Activated T-helper 9 cell treated with anti-CD3 and anti-CD28 coated beads, Interleukin-2, amount 50 U/mL, for 16 hours (primary cell): ENCODE measurements at regions not wholly inside any gene's neighbourhood (a gene's known extent, or its start where the extent isn't known, plus 50 kb on each side); places are given as distances from the start of the nearest gene placed in this dataset.

Experiments used
- DNase-seq: peaks from one replicate; pipeline ENCODE4 v3.0.0-alpha.2; 2020; ENCODE audit warnings: low read depth

DNA sequence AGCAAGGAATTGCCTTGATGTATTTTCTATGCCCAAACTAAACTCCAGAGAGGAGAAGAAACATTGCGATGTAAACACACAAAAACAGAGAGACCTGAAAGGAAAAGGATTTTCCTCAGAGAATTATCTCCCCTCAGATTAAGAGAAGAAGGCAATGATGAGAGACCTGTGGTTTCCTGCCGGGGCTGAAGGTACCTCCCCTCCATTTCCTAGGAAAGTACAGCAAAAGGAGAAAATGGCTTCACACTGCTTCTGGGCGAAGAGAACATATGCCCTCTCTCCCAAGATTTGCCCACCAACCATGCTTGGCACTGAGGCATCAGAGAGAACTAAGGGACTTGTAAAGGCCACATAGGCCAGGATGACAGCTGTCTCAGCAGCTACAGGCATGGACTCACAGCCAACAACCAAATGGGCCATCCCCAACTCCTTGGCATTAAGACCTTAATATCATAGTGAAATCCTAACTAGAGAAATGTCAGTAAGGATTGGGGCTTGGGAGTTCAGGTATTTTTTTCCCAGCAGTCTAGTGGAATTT is 523.0 kb downstream of the PTPRC start:
- no peak for DNase-seq

DNA sequence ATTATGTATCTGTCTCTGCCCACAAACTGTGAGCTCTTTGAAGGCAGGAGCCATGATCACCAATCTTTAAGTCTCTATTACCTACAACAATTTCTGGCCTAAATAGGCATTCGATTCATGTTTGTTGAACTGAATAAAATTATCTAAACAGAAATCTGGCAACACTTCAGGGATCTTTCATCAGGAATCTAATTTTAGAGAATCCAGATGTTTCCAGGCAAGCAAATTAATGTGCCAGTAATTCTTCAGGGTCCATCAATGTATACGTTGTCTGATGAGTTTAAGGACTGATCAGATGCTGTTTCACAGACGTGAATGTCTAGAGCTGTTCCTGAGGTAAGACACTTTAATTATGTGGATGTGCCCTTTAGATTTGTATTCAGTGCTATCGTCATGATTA is 524.4 kb downstream of the PTPRC start:
- DNase-seq: no peak

DNA sequence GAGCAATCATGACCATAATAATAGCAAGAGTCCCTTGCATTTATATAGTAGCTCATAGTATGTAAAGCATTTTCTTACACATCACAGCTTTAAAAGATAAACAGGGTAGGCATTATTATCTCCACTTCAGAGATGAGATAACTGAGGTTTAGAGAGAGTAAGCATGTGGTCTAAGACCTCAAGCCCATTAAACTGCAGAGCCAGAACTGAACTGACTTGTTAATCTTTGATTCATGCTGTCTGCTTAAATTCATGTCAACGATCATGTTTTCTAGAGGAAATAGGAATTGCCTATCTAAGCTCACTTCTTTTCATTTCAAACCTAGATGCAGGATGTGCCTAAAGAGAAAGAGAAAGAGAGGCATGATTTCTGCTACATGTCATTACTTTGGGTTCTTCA is 524.8 kb downstream of the PTPRC start:
- no peak for DNase-seq

DNA sequence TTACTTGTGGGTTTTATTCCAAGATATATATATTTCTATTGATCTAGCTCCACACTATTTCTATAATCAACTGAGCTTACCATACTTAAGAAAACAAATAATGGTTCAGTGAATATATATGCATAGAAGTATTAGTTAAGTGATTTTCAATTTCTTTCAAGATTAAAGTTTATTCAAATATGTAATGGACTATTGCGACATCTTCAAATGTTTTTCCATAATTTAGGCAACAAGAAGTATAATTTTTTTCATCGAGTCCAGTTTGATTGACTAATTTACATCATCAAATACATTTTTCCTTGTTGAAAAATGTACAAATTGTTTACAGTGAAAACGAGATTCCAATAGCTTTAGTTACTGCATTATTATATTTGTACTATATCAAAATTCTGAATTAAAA is 528.6 kb downstream of the PTPRC start:
- DNase-seq: no peak

DNA sequence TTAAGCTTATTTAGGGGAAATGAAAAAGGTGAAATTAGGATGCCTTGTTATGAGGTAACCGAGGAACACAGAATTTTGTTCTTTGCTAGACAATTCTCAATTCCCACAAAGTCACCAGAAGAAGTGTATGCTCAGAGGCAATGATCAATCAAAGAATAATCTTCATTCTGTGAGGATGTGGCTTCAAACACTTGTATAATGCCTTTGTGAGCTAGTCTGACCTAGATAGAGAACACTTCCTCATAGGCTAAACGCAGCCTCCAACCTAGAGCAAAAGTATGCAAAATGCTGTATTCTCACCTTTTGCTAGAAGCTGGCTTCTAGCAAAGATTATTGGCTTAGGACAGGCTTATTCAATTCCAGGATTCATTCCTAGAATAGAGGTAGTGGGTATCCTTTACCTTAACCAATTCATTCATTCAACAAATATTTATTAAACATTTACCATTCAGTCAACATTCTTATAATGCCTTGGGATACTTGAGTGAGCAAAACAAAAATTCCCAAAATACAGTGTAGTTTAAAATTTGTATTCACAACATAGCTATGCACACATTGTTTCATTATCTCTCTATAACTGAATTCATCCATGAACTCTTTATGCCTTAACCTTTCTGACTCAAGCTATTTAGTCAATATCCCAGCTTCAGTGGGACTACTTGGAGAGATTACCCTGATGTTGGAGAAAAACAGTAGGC is 530.2 kb downstream of the PTPRC start:
- DNase-seq: no peak

DNA sequence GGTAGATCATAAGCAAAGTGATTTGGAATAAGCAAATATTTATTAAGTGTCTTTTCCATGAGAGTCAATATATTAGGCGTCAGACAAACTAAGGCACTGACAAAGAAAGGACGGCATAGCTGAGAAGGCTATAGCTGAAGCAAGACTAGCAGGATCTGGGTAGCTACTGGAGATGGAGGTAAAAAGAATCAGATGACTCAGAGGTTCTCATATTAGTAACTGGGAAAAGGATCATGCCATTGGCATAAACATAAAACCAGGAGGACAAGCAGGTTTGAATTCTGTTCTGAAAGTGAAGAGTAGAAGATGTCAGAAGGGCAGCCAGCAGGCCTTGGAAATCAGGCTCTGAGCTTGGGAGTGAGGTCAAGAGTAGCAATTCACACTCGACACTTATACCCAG is 531.9 kb downstream of the PTPRC start:
- no peak for DNase-seq

DNA sequence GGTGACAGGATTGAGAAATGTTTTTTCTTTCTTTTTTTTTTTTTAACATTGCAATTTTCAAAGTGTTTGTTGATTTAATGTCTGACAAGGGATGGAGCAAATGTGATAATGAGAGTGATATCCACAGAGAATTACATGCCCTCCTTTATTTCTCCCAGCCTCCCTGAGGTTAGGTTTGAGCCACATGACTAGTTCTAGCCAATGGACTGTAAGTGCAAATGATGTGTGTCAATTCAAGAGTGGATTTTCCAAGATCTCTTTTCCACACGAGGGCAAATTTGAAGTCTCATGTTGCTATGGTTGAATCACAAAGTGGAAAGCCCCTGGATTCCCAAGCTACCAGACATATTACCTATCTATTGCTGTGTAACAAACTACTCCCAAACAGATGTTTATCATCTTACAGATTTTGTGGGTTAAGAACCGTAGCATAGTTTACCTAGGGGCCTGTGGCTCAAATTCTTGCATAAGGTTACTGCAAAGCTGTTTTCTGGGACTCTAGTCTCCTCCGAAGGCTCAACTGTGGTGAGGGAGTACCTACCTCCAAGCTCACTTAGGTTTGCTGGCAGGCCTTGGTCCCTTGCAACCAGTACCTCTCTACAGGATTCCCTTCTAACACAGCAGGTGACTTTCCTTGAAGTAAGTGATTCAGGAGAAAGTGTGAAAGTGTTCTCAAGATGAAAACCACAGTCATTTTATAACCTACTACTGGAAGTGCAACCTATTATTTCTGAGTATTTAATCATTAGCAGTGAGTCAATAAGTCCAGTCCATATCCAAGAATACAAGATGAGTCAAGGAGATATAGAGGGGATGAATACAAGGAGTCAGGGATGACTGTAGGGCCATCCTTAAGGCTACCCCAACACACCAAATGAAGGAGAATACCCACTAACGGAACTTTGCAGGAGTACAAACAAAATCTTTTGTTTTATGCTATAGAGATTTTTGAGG is 533.6 kb downstream of the PTPRC start:
- no peak for DNase-seq

DNA sequence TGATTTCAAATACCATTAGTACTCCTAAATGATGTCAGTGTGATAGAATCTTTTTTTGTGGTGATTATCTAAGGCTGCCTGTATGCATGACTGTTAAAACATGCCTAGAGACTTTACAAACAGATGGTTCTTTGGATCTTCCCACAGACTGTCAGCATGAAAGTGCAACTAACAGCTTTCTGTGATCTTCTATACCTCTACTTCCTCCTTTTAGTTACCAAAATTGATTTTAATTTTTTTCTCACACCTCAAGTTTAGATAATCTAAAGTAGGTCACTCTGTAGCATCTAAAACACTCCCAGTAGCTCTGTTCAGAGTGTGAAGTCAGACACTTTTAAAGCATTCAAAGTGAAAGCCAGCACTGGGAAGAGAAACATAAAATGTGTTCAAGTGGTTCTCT is 534.5 kb downstream of the PTPRC start:
- DNase-seq: no peak

DNA sequence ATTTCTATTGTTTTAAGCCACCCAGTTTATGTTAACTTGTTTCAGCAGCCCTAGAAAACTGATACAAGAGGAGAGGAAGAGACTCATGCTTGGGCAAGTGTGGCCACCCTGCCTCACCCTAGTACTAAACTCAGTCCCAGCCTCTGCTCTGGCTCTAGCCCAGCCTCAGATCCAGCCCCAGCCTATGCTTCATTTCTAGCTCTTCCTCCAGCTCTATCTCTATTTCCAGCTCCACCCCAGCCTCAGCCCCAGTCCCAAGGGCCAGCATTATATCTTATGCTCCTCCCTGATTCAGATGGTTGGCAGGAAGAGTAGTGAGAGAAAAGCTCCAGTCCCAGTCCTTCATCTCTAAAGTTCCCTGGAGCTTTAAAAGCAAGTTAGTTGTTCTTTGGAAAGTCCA is 535.5 kb downstream of the PTPRC start:
- DNase-seq: no peak

DNA sequence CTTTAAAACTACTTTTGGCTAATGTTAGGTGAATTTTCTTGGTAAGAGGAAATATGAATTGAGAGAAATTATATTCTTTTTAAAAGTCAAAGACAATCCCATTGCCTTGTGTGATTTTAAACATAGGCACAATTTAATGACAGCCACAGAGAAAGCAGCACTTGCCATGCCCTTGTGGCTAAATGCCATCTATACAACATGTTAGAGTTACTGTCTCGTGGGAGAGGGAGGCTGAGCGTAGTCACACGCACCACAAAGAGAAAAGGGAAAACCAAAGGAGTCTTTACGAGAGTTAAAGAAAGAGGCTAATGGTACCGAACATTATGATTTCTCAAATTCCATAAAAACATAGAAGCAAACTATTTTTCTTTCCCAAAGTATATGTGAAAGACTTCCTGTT is 537.9 kb downstream of the PTPRC start:
- no peak for DNase-seq

DNA sequence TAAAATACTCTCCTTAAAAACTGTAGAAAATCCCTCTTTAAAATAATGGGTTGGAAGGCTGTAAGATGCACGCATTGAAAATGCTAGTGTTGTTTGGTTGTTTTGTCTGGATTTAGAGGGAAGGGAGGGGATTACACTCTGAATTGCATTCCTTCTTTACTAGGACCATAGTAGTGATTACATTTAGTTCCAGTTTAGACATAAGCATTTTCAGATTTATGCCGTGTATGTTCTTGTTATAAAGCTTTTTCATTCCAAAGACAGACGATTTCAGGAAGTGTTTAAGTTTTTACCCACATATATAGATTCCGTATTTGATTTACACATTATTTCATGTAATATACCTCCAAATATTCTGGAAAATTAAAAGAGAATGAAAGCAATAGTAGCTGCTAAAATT is 538.4 kb downstream of the PTPRC start:
- no peak for DNase-seq

DNA sequence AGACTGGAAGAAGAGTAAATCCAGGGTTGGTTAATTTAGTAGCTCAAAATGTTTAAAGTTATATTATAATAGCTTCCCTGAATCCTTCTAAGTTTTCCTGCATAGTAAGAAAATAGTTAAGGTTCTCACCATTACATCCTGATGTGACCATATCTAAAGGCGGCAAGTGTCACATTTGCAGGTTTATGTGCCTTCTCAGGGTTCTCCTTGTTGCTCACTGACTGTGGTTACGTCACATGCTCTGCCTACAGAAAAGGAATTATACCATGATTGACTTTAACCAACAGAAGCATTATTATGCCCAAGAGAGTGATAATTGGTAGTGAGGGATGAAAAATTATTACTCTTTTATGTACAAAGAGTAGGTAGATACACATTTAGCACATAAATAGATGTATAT is 539.8 kb downstream of the PTPRC start:
- DNase-seq: no peak

DNA sequence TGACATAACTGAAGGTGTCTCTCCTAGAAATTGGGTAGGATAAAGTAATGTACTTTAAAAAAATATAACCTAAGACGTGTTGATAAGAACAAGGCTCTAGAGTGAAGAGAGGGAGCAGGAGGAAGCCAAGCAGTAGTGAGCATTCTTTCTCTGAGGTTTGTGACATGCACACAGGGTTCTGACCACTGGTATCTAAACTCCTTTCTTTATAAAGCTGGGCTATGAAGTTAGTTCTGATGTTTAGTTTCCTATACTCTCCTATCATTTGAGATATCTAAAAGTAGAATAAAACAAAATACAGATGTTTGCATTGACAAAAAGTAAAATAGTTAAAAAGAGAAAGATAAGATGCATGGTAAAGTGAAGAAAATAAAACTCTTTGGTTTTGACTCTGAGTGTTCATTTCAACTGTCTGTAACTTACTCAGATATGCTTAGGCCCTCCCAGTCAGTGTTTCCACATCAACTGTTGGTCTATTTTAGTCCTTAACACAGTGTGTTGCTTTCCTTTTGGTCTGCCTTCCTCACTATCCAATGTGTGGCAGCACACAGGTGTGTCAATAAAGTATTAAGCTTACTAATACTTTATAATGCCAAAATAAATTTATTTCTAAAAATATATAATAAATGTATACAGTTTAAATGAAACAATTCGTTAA is 543.5 kb downstream of the PTPRC start:
- no peak for DNase-seq

DNA sequence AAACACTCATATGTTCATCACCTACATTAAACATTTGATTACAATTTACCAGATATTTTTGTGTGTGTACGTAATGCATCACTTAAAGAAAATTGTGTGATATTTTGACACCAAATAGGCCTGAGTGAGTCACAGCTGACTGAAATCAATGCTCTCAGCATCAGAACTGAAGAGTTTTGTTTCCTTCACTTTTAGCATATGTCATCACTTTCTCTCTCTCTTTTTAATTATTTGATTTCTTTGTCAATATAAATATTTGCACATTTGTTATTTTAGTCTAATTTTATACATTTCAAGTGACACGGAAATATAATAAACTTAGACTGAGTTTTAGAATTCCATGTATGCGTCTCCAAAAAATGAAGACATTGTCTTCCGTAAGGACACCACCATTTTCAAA is 545.3 kb downstream of the PTPRC start:
- DNase-seq: no peak

DNA sequence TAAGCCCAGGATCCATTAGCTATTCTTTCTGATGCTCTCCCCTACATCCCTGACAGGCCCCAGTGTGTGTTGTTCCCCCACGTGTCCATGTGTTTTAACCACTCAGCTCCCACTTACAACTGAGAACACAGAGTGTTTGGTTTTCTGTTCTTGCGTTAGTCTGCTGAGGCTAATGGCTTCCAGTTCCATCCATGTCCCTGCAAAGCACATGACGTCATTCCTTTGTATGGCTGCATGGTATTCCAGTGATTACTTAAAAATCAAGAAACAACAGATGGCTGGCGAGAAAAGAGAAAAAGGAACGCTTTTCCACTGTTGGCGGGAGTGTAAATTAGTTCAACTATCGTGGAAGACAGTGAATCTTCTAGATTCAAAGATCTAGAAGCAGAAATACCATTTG is 556.0 kb downstream of the PTPRC start:
- no peak for DNase-seq

DNA sequence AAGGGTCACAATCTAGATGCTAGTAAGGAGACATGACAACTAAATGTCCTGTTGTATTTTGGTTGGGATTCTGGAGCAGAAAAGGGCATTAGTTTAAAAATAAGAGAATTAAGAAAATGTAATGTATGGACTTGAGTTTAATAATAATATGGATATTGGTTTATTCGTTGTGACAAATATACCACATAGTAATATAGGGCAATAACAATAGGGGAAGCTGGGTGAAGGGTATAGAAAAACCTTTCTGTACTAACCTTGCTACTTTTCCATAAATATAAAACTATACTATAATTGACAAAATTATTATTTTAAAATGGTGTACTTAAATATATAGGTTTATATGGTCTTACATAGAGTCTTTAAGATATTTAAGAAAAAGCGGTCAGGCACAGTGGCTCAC is 558.9 kb downstream of the PTPRC start:
- DNase-seq: no peak

DNA sequence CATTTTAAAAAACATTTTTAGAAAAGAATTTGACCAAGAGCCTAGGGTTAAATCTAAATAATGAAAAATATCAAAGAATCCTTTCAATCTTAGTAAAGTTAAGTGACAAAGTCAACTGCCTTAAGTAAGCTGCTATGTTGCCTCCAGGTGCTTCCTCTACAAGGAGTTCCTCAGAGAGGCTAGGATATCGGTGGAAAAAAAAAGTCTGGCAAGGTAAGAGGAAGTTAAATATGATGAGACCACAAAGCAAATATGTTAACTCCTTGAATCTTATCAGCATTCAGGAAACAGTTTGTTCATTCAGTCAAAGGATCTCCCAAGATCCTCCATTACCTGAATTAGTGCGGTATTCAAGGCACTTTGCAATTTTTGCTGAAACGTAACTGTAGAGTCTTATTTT is 563.5 kb downstream of the PTPRC start:
- DNase-seq: no peak

DNA sequence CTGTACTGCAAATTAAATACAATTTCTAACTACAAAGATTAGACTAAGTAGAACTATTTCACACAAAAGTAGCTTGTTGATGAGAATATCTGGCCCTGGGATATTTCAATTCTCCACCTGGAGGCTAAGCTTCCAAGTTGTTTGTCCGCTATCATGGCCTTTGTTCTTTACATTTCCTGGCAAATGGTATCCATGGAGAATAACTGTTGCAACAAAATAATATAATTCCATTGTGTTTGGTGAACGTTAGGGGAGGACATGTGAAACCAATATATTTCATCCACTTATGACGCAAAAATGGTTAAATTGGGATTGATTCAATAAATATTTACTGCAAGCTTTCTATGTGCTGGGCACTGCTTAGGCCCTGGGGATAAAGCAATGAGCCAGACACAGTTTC is 565.4 kb downstream of the PTPRC start:
- DNase-seq: no peak

DNA sequence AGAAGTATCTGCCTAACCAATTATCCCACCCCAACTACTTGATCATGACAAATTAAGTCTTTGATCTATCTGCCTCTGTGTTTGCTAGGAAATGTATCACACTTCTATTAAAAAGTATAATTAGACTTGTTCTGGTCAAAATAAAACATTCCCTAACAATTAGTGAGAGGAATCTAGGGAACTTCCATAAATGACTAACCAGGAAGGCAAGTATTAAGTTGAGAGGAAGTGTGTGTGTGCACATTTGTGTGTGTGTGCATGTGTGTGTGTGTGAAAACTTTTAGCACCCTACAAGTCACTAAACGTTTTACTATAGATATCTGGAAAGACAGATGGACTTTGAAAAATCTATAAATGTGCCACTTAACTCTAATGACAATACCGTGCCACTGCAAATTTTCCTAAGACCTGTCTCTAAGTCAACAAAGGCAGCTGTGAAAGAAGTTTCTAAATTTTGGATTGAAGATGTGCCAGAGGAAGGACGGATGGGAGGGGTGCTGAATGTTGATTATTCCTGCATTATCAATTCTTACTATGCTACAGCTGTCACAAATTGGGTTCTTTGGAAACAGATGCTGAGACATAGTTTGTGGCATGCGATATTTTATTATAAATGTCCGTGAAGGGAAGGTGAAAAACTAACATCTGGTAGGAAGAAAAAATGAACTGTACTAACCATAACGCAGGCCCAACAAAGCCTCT is 567.1 kb downstream of the PTPRC start:
- DNase-seq: no peak

DNA sequence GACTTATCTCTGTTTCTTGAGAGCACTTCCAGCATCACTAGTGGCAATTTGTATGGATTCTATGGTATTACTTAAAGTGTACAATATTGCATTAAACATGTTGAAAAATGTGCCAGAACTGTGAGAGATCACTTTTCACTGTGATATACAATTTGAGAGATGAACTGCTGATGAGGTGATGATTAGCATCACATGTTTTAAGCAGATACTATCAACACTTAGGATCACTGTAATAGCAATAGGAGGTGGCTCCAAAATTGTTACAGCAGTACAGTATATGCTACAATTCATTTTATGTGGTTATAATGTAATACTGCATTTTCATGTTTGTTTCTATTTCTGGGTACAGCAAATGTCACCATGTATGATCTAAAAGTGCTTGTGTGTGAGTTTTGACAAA is 570.0 kb downstream of the PTPRC start:
- no peak for DNase-seq

DNA sequence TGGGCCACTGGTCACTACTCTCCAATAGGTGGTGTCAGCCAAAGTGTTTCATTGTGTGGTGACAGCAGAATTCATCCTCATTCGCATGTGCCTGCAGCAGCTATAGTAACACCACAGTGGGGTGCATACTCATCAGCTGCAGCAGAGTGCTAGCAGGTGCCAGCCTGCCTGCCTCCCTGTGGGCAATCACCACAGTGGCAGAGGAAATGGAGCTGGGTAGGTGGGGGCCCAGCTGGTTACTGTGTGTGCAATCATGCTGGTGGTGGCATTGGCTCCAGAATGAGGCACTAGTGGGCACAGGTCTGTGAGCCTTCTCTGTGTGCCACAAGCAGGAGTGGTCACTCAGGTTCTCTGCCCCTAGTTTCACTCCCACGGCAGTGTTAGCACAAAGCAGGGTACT is 579.2 kb downstream of the PTPRC start:
- DNase-seq: no peak

DNA sequence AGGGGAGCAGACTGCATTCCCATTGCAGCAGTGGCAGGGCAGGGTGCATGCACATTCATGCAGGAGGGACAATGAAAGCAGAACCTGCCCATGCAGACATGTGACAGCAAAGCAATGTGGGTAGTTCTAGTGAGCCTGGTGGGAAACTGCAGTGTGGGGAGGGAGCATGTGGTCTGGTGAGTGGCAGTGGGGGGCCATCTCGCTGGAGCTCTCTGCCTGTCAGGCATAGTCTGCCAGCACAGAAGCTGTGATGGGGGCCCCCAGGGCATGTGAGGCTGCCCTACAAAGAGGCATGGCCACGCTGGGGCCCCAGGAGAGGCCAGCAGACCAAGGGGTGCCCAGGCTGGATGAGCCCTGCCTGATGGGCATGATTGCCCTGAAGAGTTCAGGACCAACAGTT is 579.7 kb downstream of the PTPRC start:
- no peak for DNase-seq
